ENCODE measurements at regions not wholly inside any gene's neighbourhood (a gene's known extent, or its start where the extent isn't known, plus 50 kb on each side); places are given as distances from the start of the nearest gene placed in this dataset.
A peak's percentile ranks its signal among the peaks of the same experiment; 100 is the strongest.

DNA sequence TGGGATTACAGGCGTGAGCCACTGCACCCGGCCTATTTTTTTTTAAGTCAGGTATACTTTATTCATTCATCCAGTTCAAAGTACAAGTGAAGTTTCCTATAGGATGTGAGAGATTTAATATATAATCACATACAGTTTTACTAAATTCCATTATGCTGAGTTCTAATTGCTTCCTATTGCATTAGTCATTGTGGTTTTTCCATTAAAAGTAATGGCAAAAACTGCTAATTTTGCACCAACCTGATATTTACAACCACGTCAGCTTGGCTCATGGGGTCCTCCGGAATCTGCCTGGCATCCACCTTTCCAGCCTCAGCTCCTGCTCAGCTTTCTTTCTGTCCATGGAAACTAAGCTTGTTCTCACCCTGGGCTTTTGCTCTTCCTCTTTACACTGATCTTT lies 67.0 kb upstream of the CSRP2 start:
- ChIA-PET POLR2A (ENCODE audit: unreplicated experiment) (interaction anchor here (0.5 kb wide), 1 partner anchor 848 kb away, joined by 5 read pairs; no protein-coding TSS in a partner anchor), CTCF (no interaction called here)
- H3F3A ChIP-seq (ENCODE audit: low read length, unreplicated experiment), result no peaks in the 10 kb centered on the region
- 0 out of 2 replicates have a peak overlapping the region, but pooled peaks have one; percentile 4 for H3K4me2 ChIP-seq (ENCODE audit: low read length)
- H3K9ac ChIP-seq (ENCODE audit: low read length), result no peak overlapping the region
- no peaks in the 10 kb centered on the region for H4K20me1 ChIP-seq (ENCODE audit: low read length)
- TF ChIP-seq EZH2 (IDR thresholded peaks at IDR 0.05; ENCODE audit: low read length, unreplicated experiment) (no peak), EZH2phosphoT487 (IDR thresholded peaks at IDR 0.05; ENCODE audit: borderline replicate concordance, low read length) (no peak)
- TF ChIP-seq, protein P1, sequence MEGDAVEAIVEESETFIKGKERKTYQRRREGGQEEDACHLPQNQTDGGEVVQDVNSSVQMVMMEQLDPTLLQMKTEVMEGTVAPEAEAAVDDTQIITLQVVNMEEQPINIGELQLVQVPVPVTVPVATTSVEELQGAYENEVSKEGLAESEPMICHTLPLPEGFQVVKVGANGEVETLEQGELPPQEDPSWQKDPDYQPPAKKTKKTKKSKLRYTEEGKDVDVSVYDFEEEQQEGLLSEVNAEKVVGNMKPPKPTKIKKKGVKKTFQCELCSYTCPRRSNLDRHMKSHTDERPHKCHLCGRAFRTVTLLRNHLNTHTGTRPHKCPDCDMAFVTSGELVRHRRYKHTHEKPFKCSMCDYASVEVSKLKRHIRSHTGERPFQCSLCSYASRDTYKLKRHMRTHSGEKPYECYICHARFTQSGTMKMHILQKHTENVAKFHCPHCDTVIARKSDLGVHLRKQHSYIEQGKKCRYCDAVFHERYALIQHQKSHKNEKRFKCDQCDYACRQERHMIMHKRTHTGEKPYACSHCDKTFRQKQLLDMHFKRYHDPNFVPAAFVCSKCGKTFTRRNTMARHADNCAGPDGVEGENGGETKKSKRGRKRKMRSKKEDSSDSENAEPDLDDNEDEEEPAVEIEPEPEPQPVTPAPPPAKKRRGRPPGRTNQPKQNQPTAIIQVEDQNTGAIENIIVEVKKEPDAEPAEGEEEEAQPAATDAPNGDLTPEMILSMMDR (conservative IDR thresholded peaks at IDR 0.05; ENCODE audit: low read depth, low read length), result no peak
- no peaks in the 10 kb centered on the region for H3K9me2 ChIP-seq (replicated peaks; ENCODE audit: low read length)
- no peaks in the 10 kb centered on the region for H3K36me3 ChIP-seq (ENCODE audit: low read depth, low read length)
- no TSS peak for BruUV-seq (replicated peaks)
- H3K27ac ChIP-seq (ENCODE audit: low read length), result no peak overlapping the region
- no peaks in the 10 kb centered on the region for H3K79me2 ChIP-seq (ENCODE audit: low read length)
- H2AFZ ChIP-seq (ENCODE audit: low read length), result no peak overlapping the region
- intact Hi-C loops (cut with micrococcal nuclease), result no loop called here
- ATAC-seq, result peak; percentile 67
- DNase-seq, result peak; percentile 58
- peaks cover 5% of the 10 kb centered on the region; the same call in 1 of the 2 replicates for H3K4me1 ChIP-seq (ENCODE audit: insufficient read depth, low read length)
- no peak overlapping the region for H3K4me3 ChIP-seq (ENCODE audit: low read length)
- H3K9me3 ChIP-seq (ENCODE audit: low read length), result no peaks in the 10 kb centered on the region
- no peaks in the 10 kb centered on the region for H3K27me3 ChIP-seq (ENCODE audit: low read length)

DNA sequence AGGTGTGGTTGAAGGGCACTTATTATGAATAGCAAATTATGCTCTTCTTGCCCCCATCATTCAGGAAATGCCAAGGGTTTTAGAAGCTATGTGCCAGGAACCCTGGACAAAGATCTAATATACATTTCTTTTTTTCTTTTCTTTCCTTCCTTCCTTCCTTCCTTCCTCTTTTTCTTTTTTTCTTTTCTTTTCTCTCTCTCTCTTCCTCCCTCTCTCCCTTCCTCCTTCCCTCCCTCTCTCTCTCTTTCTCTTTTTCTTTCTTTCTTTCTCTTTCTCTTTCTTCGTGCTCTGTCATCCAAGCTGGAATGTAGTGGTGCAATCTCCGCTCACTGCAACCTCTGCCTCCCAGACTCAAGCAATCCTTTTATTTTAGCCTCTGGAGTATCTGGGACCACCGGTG lies 66.1 kb upstream of the CSRP2 start:
- Histone ChIP-seq H3K36me3 (ENCODE audit: low read depth, low read length) (no peaks in the 10 kb centered on the region), H3K4me1 (ENCODE audit: insufficient read depth, low read length) (peaks cover 5% of the 10 kb centered on the region; the same call in 1 of the 2 replicates), H3K27ac (ENCODE audit: low read length) (no peak overlapping the region), H3K4me2 (ENCODE audit: low read length) (no peak overlapping the region), H3F3A (ENCODE audit: low read length, unreplicated experiment) (no peaks in the 10 kb centered on the region), H4K20me1 (ENCODE audit: low read length) (no peaks in the 10 kb centered on the region), H3K27me3 (ENCODE audit: low read length) (no peaks in the 10 kb centered on the region), H3K9me3 (ENCODE audit: low read length) (no peaks in the 10 kb centered on the region), H3K9ac (ENCODE audit: low read length) (no peak overlapping the region), H3K9me2 (replicated peaks; ENCODE audit: low read length) (no peaks in the 10 kb centered on the region), H3K79me2 (ENCODE audit: low read length) (no peaks in the 10 kb centered on the region), H2AFZ (ENCODE audit: low read length) (no peak overlapping the region), H3K4me3 (ENCODE audit: low read length) (no peak overlapping the region)
- POLR2A ChIA-PET (ENCODE audit: unreplicated experiment), result no interaction called here
- TF ChIP-seq, protein P1 (conservative IDR thresholded peaks at IDR 0.05; ENCODE audit: low read depth, low read length), result no peak
- TF ChIP-seq EZH2 (IDR thresholded peaks at IDR 0.05; ENCODE audit: low read length, unreplicated experiment) (no peak), EZH2phosphoT487 (IDR thresholded peaks at IDR 0.05; ENCODE audit: borderline replicate concordance, low read length) (no peak)
- DNase-seq (no peak), ATAC-seq (no peak)
- BruUV-seq (replicated peaks), result no TSS peak
- intact Hi-C loops (cut with micrococcal nuclease), result no loop called here
- CTCF ChIA-PET, result no interaction called here

DNA sequence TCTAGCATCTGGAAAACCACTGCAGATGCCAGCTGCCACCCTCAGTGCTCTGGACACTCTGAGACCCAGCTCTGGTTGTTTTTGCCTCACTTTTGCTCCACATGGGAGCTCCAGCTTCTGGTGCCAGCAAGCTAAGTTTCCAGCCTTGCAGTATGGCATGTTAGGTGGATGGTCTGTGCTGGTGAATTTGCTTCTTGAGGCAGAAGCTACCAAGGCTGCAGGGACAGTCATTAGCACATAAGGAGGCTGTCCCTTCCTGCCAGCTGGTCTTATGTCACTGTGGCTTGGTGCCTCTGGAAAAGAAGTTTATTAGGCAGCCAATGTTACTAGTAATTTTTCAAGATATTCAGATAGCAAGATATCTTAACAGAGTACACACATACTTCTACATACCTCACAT lies 64.2 kb upstream of the CSRP2 start:
- intact Hi-C loops (cut with micrococcal nuclease), result no loop called here
- ChIA-PET POLR2A (ENCODE audit: unreplicated experiment) (no interaction called here), CTCF (interaction anchor here (0.6 kb wide), 1 partner anchor 983 kb away, joined by 3 read pairs; no protein-coding TSS in a partner anchor)
- no peak overlapping the region for H2AFZ ChIP-seq (ENCODE audit: low read length)
- DNase-seq, result no peak
- no peak overlapping the region for H3K27ac ChIP-seq (ENCODE audit: low read length)
- H3K9me3 ChIP-seq (ENCODE audit: low read length), result no peaks in the 10 kb centered on the region
- TF ChIP-seq, protein P1 (conservative IDR thresholded peaks at IDR 0.05; ENCODE audit: low read depth, low read length), result no peak
- no peak for TF ChIP-seq EZH2 (IDR thresholded peaks at IDR 0.05; ENCODE audit: low read length, unreplicated experiment)
- no peak for TF ChIP-seq EZH2phosphoT487 (IDR thresholded peaks at IDR 0.05; ENCODE audit: borderline replicate concordance, low read length)
- H4K20me1 ChIP-seq (ENCODE audit: low read length), result no peaks in the 10 kb centered on the region
- H3F3A ChIP-seq (ENCODE audit: low read length, unreplicated experiment), result no peaks in the 10 kb centered on the region
- ATAC-seq, result no peak; the same call in 1 of the 2 replicates
- no peaks in the 10 kb centered on the region for H3K36me3 ChIP-seq (ENCODE audit: low read depth, low read length)
- H3K9ac ChIP-seq (ENCODE audit: low read length), result no peak overlapping the region
- H3K79me2 ChIP-seq (ENCODE audit: low read length), result no peaks in the 10 kb centered on the region
- H3K27me3 ChIP-seq (ENCODE audit: low read length), result no peaks in the 10 kb centered on the region
- no peak overlapping the region for H3K4me3 ChIP-seq (ENCODE audit: low read length)
- H3K4me2 ChIP-seq (ENCODE audit: low read length), result no peak overlapping the region
- no peaks in the 10 kb centered on the region for H3K9me2 ChIP-seq (replicated peaks; ENCODE audit: low read length)
- H3K4me1 ChIP-seq (ENCODE audit: insufficient read depth, low read length), result peaks cover 5% of the 10 kb centered on the region; the same call in 1 of the 2 replicates
- BruUV-seq (replicated peaks), result no TSS peak
